Parathyroid adenoma (tissue), 2 donors: ENCODE measurements at regions not wholly inside any gene's neighbourhood (a gene's known extent, or its start where the extent isn't known, plus 50 kb on each side); places are given as distances from the start of the nearest gene placed in this dataset.

Experiments used
- H2AFZ ChIP-seq: fragments of 300-600 bp; sonication (generic); one replicate; pipeline ENCODE4 v1.7.0; 2017; ENCODE audit warnings: antibody characterized with exemption, mild to moderate bottlenecking
- H3K27ac ChIP-seq: fragments of 300-600 bp; sonication (generic); one replicate; pipeline ENCODE4 v1.7.0; 2017
- H3K27me3 ChIP-seq: fragments of 300-600 bp; sonication (generic); one replicate; pipeline ENCODE4 v1.7.0; 2017; ENCODE audit warnings: low read length; ENCODE audit not compliant: control insufficient read depth, insufficient read depth
- H3K36me3 ChIP-seq: fragments of 300-600 bp; sonication (generic); one replicate; pipeline ENCODE4 v1.7.0; 2017; ENCODE audit warnings: low read length; ENCODE audit not compliant: control insufficient read depth, insufficient read depth
- H3K4me1 ChIP-seq: fragments of 300-600 bp; sonication (generic); one replicate; pipeline ENCODE4 v1.7.0; 2017; ENCODE audit warnings: control low read depth
- H3K4me2 ChIP-seq: fragments of 300-600 bp; sonication (generic); one replicate; pipeline ENCODE4 v1.7.0; 2017; ENCODE audit warnings: low read length
- H3K4me3 ChIP-seq: fragments of 300-600 bp; sonication (generic); one replicate; pipeline ENCODE4 v1.7.0; 2017; ENCODE audit warnings: low read depth, low read length
- H3K79me2 ChIP-seq: fragments of 300-600 bp; sonication (generic); one replicate; pipeline ENCODE4 v1.7.0; 2017; ENCODE audit warnings: control low read depth
- H3K9ac ChIP-seq: fragments of 300-600 bp; sonication (generic); one replicate; pipeline ENCODE4 v1.7.0; 2017; ENCODE audit warnings: mild to moderate bottlenecking
- H3K9me3 ChIP-seq: fragments of 300-600 bp; sonication (generic); one replicate; pipeline ENCODE4 v1.7.0; 2017; ENCODE audit warnings: low read length; ENCODE audit not compliant: control insufficient read depth
- TF ChIP-seq, protein P1 (sequence below): fragments of 300-600 bp; sonication (generic); IDR thresholded peaks from one replicate; pipeline ENCODE4 v1.7.0; 2017; ENCODE audit warnings: antibody characterized with exemption, mild to moderate bottlenecking
- donor health status: primary hyperparathyroidism.

DNA sequence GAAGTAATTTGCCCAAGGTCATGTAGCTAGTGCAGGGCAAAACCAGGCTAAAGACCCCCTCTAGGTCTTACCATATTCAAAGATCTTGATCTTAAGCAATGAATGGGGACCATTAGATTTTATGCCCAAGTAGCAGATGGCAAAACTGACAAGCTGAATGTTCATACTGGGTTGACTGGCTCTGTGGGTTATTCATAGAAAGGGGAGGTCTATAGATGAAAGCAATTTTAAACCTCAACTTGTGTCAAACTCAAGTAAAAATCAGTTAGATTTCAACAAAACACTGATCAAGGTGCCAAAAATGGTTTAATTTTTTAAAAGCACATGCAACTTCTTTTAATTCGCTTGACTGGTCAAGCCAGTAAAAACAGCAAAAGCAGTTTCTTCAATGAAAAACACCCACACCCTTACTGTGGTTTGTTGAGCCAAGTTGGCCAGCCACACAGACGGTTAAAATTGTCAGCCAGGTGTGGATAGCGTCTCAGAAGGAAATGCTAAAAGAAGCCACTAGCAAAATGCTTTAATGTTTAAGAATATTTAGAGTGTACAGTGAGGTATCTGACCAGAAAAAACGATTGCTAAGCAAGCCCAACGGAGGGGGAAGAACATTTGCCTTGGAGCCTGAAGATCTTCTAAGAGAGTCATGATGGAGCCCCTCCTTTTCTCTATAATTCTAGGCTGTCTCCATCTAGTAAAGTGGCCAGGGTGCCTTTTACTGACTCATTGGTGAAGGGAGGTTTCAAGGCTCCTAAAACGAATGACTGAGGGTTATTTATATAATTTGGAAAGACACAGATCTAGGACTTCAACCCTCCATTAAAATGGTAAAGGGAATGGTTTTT lies 539.6 kb upstream of the CLINT1 start:
- H3K27me3 ChIP-seq: no peaks in the 10 kb centered on the region
- no peak overlapping the region for H3K9ac ChIP-seq
- TF ChIP-seq, protein P1, sequence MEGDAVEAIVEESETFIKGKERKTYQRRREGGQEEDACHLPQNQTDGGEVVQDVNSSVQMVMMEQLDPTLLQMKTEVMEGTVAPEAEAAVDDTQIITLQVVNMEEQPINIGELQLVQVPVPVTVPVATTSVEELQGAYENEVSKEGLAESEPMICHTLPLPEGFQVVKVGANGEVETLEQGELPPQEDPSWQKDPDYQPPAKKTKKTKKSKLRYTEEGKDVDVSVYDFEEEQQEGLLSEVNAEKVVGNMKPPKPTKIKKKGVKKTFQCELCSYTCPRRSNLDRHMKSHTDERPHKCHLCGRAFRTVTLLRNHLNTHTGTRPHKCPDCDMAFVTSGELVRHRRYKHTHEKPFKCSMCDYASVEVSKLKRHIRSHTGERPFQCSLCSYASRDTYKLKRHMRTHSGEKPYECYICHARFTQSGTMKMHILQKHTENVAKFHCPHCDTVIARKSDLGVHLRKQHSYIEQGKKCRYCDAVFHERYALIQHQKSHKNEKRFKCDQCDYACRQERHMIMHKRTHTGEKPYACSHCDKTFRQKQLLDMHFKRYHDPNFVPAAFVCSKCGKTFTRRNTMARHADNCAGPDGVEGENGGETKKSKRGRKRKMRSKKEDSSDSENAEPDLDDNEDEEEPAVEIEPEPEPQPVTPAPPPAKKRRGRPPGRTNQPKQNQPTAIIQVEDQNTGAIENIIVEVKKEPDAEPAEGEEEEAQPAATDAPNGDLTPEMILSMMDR: no peak
- no peak overlapping the region for H2AFZ ChIP-seq
- H3K4me1 ChIP-seq: no peaks in the 10 kb centered on the region
- H3K79me2 ChIP-seq: no peaks in the 10 kb centered on the region
- no peak overlapping the region for H3K4me3 ChIP-seq
- no peak overlapping the region for H3K4me2 ChIP-seq
- H3K36me3 ChIP-seq: no peaks in the 10 kb centered on the region
- no peak overlapping the region for H3K27ac ChIP-seq
- no peaks in the 10 kb centered on the region for H3K9me3 ChIP-seq

DNA sequence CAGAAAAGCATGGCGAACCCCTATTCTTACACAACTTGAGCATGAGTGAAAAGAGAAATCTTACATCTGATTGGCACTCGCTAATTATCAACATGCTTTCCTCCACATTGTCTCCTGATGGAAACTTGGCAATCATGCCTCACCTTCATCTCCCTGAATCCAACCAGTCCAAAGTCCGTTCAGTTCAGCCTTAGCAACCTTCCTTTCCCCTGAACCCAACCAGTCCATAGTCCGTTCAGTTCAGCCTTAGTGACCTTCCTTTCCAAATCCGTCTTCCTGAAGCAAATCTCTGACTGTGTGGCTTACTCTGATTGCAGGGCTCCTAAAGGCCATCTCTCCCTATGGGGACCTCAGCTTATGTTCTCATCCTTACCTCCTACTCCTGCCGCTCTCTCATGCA lies 538.3 kb upstream of the CLINT1 start:
- no peak overlapping the region for H3K27ac ChIP-seq
- H3K79me2 ChIP-seq: no peaks in the 10 kb centered on the region
- H3K27me3 ChIP-seq: no peaks in the 10 kb centered on the region
- H3K4me3 ChIP-seq: no peak overlapping the region
- H3K9me3 ChIP-seq: no peaks in the 10 kb centered on the region
- H3K4me2 ChIP-seq: no peak overlapping the region
- H3K4me1 ChIP-seq: no peaks in the 10 kb centered on the region
- TF ChIP-seq, protein P1: no peak
- no peak overlapping the region for H3K9ac ChIP-seq
- H3K36me3 ChIP-seq: no peaks in the 10 kb centered on the region
- no peak overlapping the region for H2AFZ ChIP-seq

DNA sequence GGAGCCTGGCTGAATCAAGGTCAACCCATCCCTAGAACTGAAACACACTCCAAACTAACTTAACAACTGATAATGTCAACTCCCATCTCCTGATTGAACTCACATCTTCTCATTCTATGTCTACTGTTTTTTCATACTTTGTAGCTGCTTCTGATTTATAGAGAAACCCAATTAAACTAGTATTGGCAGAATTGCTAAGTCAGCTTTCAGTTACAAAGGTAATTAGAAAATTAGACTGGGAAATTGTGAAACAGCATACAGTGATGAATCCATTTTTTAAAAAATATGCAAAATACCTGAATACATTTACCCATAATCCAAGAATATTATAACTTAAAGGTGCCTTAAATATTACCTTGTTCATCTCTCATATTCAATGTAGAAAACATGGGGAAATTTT lies 535.2 kb upstream of the CLINT1 start:
- H3K4me1 ChIP-seq: no peaks in the 10 kb centered on the region
- H3K79me2 ChIP-seq: no peaks in the 10 kb centered on the region
- no peak overlapping the region for H3K27ac ChIP-seq
- no peaks in the 10 kb centered on the region for H3K36me3 ChIP-seq
- H3K4me3 ChIP-seq: no peak overlapping the region
- H3K9ac ChIP-seq: no peak overlapping the region
- H3K27me3 ChIP-seq: no peaks in the 10 kb centered on the region
- H3K4me2 ChIP-seq: no peak overlapping the region
- H2AFZ ChIP-seq: no peak overlapping the region
- no peaks in the 10 kb centered on the region for H3K9me3 ChIP-seq
- TF ChIP-seq, protein P1: no peak

DNA sequence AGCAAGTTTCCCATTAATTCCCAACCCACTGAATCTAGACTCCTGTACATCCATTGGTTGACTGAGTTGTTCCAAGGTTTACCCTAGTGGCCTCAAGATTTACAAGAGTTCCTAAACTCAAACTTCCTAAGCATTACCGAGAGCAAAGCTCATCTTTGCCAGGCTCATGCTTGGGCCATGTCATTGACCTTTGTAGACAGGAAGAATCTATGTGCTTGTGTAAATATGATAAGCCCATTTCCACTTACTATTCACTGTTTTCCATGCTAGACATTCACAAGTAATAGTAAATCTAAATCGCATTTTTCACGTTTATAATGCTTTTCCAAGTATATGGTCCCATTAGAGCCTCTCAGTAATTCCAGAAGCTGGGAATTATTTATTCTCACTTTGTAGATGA lies 534.5 kb upstream of the CLINT1 start:
- Histone ChIP-seq H3K27ac (no peak overlapping the region), H3K4me2 (no peak overlapping the region), H3K36me3 (no peaks in the 10 kb centered on the region), H3K4me3 (no peak overlapping the region), H3K4me1 (no peaks in the 10 kb centered on the region), H3K9me3 (no peaks in the 10 kb centered on the region), H3K79me2 (no peaks in the 10 kb centered on the region), H2AFZ (no peak overlapping the region), H3K9ac (no peak overlapping the region), H3K27me3 (no peaks in the 10 kb centered on the region)
- TF ChIP-seq, protein P1: no peak

DNA sequence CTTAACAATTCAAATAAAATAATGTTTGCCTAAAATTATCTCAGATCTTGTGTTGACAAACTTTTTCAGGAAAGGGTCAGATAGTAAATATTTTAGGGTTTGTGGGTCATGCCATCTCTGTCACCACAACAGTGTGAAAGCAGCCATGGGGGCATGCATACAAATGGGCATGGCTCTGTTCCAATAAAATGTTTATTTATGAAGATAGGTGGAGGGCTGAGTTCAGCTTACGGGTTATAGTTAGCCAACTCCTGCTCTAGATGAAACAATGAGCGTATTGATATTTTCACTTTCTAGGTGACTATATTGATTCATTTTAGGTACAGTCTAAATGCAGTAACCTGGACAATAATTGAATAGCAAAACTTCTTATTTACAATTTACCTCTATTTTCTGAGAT lies 533.8 kb upstream of the CLINT1 start:
- H3K27ac ChIP-seq: no peak overlapping the region
- no peak overlapping the region for H3K4me2 ChIP-seq
- no peak overlapping the region for H3K9ac ChIP-seq
- no peaks in the 10 kb centered on the region for H3K9me3 ChIP-seq
- no peaks in the 10 kb centered on the region for H3K79me2 ChIP-seq
- no peak overlapping the region for H3K4me3 ChIP-seq
- H2AFZ ChIP-seq: no peak overlapping the region
- no peaks in the 10 kb centered on the region for H3K4me1 ChIP-seq
- H3K27me3 ChIP-seq: no peaks in the 10 kb centered on the region
- H3K36me3 ChIP-seq: no peaks in the 10 kb centered on the region
- TF ChIP-seq, protein P1: no peak
